Liver (tissue), 7 donors: ENCODE measurements at regions not wholly inside any gene's neighbourhood (a gene's known extent, or its start where the extent isn't known, plus 50 kb on each side); places are given as distances from the start of the nearest gene placed in this dataset.

ENCODE experiments used
- DNase-seq: peaks from one replicate; pipeline ENCODE4 v3.0.0-alpha.2; 2017; ENCODE audit warnings: low spot score
- H3K27ac ChIP-seq, 2 donors: one replicate each; pipeline ENCODE4 v1.7.0; 2013; ENCODE audit warnings: inconsistent platforms in 2 of 2, low read length in 2 of 2, control low read depth in 1 of 2, low read depth in 1 of 2, mild to moderate bottlenecking in 1 of 2
- H3K27me3 ChIP-seq, 4 donors: one replicate each; pipeline versions ENCODE4 v1.6.1 to v1.7.0; 2013; ENCODE audit warnings: low read length in 3 of 4, inconsistent platforms in 1 of 4, mild to moderate bottlenecking in 1 of 4, moderate library complexity in 1 of 4; ENCODE audit not compliant: control insufficient read depth in 4 of 4, insufficient read depth in 4 of 4
- H3K36me3 ChIP-seq, 4 donors: one replicate each; pipeline versions ENCODE4 v1.6.1 to v1.7.0; 2013; ENCODE audit warnings: low read length in 3 of 4, mild to moderate bottlenecking in 3 of 4, low read depth in 1 of 4, moderate library complexity in 1 of 4; ENCODE audit not compliant: control insufficient read depth in 4 of 4, insufficient read depth in 3 of 4
- H3K4me1 ChIP-seq, 4 donors: one replicate each; pipeline versions ENCODE4 v1.6.1 to v1.7.0; 2013; ENCODE audit warnings: low read length in 3 of 4, mild to moderate bottlenecking in 3 of 4, moderate library complexity in 1 of 4; ENCODE audit not compliant: control insufficient read depth in 4 of 4, insufficient read depth in 4 of 4
- H3K4me3 ChIP-seq, 3 donors: one replicate each; pipeline versions ENCODE4 v1.6.1 to v1.7.0; 2013; ENCODE audit warnings: low read length in 3 of 3, control low read depth in 1 of 3, low read depth in 1 of 3, mild to moderate bottlenecking in 1 of 3
- H3K9ac ChIP-seq, 2 donors: one replicate each; pipeline ENCODE4 v1.7.0; 2013; ENCODE audit warnings: low read length in 2 of 2, mild to moderate bottlenecking in 2 of 2, moderate library complexity in 2 of 2, control low read depth in 1 of 2, low read depth in 1 of 2
- H3K9me3 ChIP-seq, 4 donors: one replicate each; pipeline versions ENCODE4 v1.6.1 to v1.7.0; 2013; ENCODE audit warnings: low read length in 3 of 4; ENCODE audit not compliant: control insufficient read depth in 4 of 4
- EGR1 ChIP-seq, 2 donors: IDR thresholded peaks; 2 replicates each; pipeline ENCODE4 v1.6.1; 2016 to 2018; ENCODE audit warnings: antibody characterized with exemption in 2 of 2, low read depth in 2 of 2
- FOXA2 ChIP-seq: IDR thresholded peaks from 2 replicates; pipeline ENCODE4 v1.6.1; 2016; ENCODE audit warnings: antibody characterized with exemption
- GABPA ChIP-seq, 2 donors: IDR thresholded peaks in 1 of 2; conservative IDR thresholded peaks in 1 of 2; 2 replicates each; pipeline ENCODE4 v1.6.1; 2016; ENCODE audit warnings: antibody characterized with exemption in 2 of 2, mild to moderate bottlenecking in 1 of 2, moderate library complexity in 1 of 2
- HNF4G ChIP-seq: IDR thresholded peaks from 2 replicates; pipeline ENCODE4 v1.6.1; 2016; ENCODE audit warnings: antibody characterized with exemption
- JUND ChIP-seq, 2 donors: IDR thresholded peaks; 2 replicates each; pipeline ENCODE4 v1.6.1; 2016; ENCODE audit warnings: antibody characterized with exemption in 2 of 2
- NR2F2 ChIP-seq: IDR thresholded peaks from 2 replicates; pipeline ENCODE4 v1.6.1; 2016; ENCODE audit warnings: antibody characterized with exemption
- RXRA ChIP-seq, 2 donors: IDR thresholded peaks; 2 replicates each; pipeline ENCODE4 v1.6.1; 2017 to 2018; ENCODE audit warnings: antibody characterized with exemption in 2 of 2, mild to moderate bottlenecking in 1 of 2
- SP1 ChIP-seq: IDR thresholded peaks from 2 replicates; pipeline ENCODE4 v1.6.1; 2018; ENCODE audit warnings: antibody characterized with exemption, mild to moderate bottlenecking
- WGBS: extraction: QIAGEN DNeasy Blood & Tissue Kit; methylation state at CpG from one replicate; pipeline ENCODE4 v1.1.7; 2013; 5-methylcytosine and 5-hydroxymethylcytosine counted together
- TF ChIP-seq, protein P1 (sequence below): IDR thresholded peaks from 2 replicates; pipeline ENCODE4 v1.6.1; 2016; ENCODE audit warnings: antibody characterized with exemption
- TF ChIP-seq, protein P2 (sequence below): IDR thresholded peaks from 2 replicates; pipeline ENCODE4 v1.6.1; 2016; ENCODE audit warnings: antibody characterized with exemption
- TF ChIP-seq, protein P3 (sequence below): IDR thresholded peaks from 2 replicates; pipeline ENCODE4 v1.6.1; 2016; ENCODE audit warnings: antibody characterized with exemption, mild to moderate bottlenecking
- TF ChIP-seq, protein P4 (sequence below): IDR thresholded peaks from 2 replicates; pipeline ENCODE4 v1.6.1; 2016; ENCODE audit warnings: antibody characterized with exemption
- donor health status: healthy.
- donor health status: healthy.
- donor health status: healthy.
- donor health status: healthy.

DNA sequence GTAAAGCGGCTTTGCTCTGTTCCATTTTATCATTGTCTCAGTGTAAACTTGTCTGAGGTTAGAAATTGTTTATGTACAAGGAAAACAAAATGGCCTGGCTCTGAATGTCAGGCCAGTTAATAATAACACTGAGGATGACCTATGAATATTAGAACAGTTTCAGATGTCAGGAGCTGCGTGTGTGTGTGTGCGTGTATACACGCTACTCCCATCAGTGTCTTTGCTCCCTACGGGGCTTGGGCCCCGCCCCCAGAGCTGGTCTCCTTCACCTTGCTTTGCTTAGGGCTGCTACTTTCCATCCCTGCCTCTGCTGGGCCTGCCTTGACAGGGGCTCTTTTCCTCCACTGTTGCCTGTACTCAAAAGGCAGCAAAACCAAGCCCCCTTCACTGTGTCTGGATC lies 142.3 kb upstream of the BET1 start:
- peaks cover 0 to 5% (median under 1%) of the 10 kb centered on the region in 4 donors for H3K27me3 ChIP-seq
- 64% methylated on average over 6 of the region's 6 CpGs for WGBS

DNA sequence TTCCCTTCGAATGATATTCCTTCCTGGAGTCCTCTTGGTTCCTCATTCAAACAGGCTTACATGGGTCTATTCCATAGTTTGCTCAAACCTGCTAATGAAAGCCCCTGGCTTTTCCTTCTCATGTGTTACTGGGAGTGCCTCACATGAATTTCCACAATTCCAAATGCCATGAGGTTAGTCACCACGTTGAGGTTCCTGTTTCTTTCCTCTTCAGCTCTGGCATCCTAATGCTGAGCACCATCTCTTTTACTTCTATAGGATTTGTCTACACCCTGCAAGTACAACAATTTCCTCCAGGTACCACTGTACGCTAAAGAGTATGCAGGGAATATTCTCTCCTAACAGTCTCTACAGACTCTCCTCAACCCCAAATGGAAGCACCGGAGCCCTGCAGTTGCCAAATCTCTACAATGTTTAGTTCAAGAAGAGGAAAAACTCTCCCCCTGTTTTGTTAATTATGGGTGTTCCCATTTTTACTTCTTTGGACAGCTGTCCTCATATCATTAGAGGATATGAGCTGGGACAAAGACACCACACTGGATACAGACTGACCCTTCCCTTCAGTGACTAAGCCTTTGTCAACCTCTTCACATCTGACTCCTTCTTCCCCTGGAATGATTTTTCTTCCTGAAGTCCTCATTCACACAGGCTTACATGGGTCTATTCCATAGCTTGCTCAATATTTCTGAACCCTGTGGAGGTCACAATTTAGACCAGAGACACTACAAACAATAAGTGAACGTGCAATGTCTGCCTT lies 145.8 kb upstream of the BET1 start:
- no peak for DNase-seq
- Histone ChIP-seq H3K36me3 (no peaks in the 10 kb centered on the region), H3K9me3 (no peaks in the 10 kb centered on the region), H3K9ac (no peak overlapping the region), H3K4me3 (no peak overlapping the region), H3K27me3 (peaks cover 0 to 5% (median 0%) of the 10 kb centered on the region in 4 donors), H3K27ac (no peak overlapping the region), H3K4me1 (no peaks in the 10 kb centered on the region)
- TF ChIP-seq HNF4G: no peak
- TF ChIP-seq SP1: no peak
- TF ChIP-seq EGR1 (IDR thresholded peaks at IDR 0.05; ENCODE audit: low read depth in 2 of 2): no peak
- 75% methylated on average over 5 of the region's 5 CpGs for WGBS

More for the DNA sequence above, 142.3 kb upstream of the BET1 start:
- TF ChIP-seq RXRA (IDR thresholded peaks at IDR 0.05) (no peak), GABPA (IDR thresholded peaks at IDR 0.05 in 1 of 2, conservative IDR thresholded peaks at IDR 0.05 in 1 of 2) (no peak), FOXA2 (no peak), SP1 (no peak), JUND (IDR thresholded peaks at IDR 0.05) (no peak)
- TF ChIP-seq, protein P1, sequence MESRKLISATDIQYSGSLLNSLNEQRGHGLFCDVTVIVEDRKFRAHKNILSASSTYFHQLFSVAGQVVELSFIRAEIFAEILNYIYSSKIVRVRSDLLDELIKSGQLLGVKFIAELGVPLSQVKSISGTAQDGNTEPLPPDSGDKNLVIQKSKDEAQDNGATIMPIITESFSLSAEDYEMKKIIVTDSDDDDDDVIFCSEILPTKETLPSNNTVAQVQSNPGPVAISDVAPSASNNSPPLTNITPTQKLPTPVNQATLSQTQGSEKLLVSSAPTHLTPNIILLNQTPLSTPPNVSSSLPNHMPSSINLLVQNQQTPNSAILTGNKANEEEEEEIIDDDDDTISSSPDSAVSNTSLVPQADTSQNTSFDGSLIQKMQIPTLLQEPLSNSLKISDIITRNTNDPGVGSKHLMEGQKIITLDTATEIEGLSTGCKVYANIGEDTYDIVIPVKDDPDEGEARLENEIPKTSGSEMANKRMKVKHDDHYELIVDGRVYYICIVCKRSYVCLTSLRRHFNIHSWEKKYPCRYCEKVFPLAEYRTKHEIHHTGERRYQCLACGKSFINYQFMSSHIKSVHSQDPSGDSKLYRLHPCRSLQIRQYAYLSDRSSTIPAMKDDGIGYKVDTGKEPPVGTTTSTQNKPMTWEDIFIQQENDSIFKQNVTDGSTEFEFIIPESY: no peak
- TF ChIP-seq, protein P2, sequence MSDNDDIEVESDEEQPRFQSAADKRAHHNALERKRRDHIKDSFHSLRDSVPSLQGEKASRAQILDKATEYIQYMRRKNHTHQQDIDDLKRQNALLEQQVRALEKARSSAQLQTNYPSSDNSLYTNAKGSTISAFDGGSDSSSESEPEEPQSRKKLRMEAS: no peak
- TF ChIP-seq, protein P3, sequence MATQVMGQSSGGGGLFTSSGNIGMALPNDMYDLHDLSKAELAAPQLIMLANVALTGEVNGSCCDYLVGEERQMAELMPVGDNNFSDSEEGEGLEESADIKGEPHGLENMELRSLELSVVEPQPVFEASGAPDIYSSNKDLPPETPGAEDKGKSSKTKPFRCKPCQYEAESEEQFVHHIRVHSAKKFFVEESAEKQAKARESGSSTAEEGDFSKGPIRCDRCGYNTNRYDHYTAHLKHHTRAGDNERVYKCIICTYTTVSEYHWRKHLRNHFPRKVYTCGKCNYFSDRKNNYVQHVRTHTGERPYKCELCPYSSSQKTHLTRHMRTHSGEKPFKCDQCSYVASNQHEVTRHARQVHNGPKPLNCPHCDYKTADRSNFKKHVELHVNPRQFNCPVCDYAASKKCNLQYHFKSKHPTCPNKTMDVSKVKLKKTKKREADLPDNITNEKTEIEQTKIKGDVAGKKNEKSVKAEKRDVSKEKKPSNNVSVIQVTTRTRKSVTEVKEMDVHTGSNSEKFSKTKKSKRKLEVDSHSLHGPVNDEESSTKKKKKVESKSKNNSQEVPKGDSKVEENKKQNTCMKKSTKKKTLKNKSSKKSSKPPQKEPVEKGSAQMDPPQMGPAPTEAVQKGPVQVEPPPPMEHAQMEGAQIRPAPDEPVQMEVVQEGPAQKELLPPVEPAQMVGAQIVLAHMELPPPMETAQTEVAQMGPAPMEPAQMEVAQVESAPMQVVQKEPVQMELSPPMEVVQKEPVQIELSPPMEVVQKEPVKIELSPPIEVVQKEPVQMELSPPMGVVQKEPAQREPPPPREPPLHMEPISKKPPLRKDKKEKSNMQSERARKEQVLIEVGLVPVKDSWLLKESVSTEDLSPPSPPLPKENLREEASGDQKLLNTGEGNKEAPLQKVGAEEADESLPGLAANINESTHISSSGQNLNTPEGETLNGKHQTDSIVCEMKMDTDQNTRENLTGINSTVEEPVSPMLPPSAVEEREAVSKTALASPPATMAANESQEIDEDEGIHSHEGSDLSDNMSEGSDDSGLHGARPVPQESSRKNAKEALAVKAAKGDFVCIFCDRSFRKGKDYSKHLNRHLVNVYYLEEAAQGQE: no peak
- TF ChIP-seq, protein P4, sequence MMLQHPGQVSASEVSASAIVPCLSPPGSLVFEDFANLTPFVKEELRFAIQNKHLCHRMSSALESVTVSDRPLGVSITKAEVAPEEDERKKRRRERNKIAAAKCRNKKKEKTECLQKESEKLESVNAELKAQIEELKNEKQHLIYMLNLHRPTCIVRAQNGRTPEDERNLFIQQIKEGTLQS: no peak
- no peak overlapping the region for H3K4me3 ChIP-seq
- no peaks in the 10 kb centered on the region for H3K36me3 ChIP-seq
- H3K4me1 ChIP-seq: no peaks in the 10 kb centered on the region
- H3K27ac ChIP-seq: no peak overlapping the region
- H3K9me3 ChIP-seq: no peaks in the 10 kb centered on the region
- H3K9ac ChIP-seq: no peak overlapping the region
- DNase-seq: no peak

DNA sequence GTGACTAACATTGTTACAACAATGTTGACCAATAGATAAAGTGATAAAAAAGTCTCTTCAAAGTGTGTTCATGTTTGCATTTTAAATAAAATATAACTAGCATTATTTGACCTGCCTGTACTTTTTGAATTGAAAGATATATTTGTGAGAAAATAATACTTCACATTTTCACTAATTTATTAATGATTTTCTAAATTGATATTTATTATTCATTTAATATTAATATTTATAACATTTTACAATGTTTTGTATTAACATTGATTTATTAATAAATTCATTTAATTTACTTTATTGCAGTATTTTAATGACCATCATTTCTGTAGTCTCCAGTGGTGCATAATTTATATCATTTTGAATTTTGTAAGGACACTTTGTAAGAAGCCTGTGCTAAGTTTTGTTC lies 150.0 kb upstream of the BET1 start:
- no peaks in the 10 kb centered on the region for H3K9me3 ChIP-seq
- H3K27me3 ChIP-seq: no peaks in the 10 kb centered on the region
- H3K27ac ChIP-seq: no peak overlapping the region
- TF ChIP-seq HNF4G (no peak), NR2F2 (no peak), RXRA (IDR thresholded peaks at IDR 0.05) (no peak), SP1 (no peak), GABPA (IDR thresholded peaks at IDR 0.05 in 1 of 2, conservative IDR thresholded peaks at IDR 0.05 in 1 of 2) (no peak)
- TF ChIP-seq, protein P3: no peak
- H3K36me3 ChIP-seq: no peaks in the 10 kb centered on the region
- no peak for DNase-seq
- no peak overlapping the region for H3K9ac ChIP-seq
- no peak overlapping the region for H3K4me3 ChIP-seq
- H3K4me1 ChIP-seq: no peaks in the 10 kb centered on the region
